Progenitor cell of endocrine pancreas (in vitro differentiated cells): ENCODE measurements at regions not wholly inside any gene's neighbourhood (a gene's known extent, or its start where the extent isn't known, plus 50 kb on each side); places are given as distances from the start of the nearest gene placed in this dataset.

Source experiments
- DNase-seq: peaks from one replicate; pipeline ENCODE4 v3.0.0; 2021; ENCODE audit warnings: low spot score; ENCODE audit not compliant: unreplicated experiment
- H3K27ac Mint-ChIP-seq: 2 replicates; pipeline ENCODE4 v1.8.0; 2021; ENCODE audit warnings: mild to moderate bottlenecking, moderate library complexity, mixed read lengths
- H3K27me3 Mint-ChIP-seq: 2 replicates; pipeline ENCODE4 v1.8.0; 2021; ENCODE audit warnings: mixed read lengths
- H3K36me3 Mint-ChIP-seq: 2 replicates; pipeline ENCODE4 v1.8.0; 2022; ENCODE audit warnings: mixed read lengths; ENCODE audit not compliant: insufficient read depth
- H3K4me1 Mint-ChIP-seq: 2 replicates; pipeline ENCODE4 v1.8.0; 2021; ENCODE audit warnings: low read depth, mixed read lengths
- H3K4me3 Mint-ChIP-seq: 2 replicates; pipeline ENCODE4 v1.8.0; 2021; ENCODE audit warnings: low read depth, mild to moderate bottlenecking, moderate library complexity, mixed read lengths
- H3K9me3 Mint-ChIP-seq: 2 replicates; pipeline ENCODE4 v1.8.0; 2021; ENCODE audit warnings: low read depth, mixed read lengths
- TF ChIP-seq, protein P1 (sequence below): fragments of 200-600 bp; sonication (generic); IDR thresholded peaks from one replicate; pipeline ENCODE4 v1.5.0; 2021; ENCODE audit warnings: antibody characterized with exemption, mild to moderate bottlenecking; ENCODE audit not compliant: unreplicated experiment

- no peak overlapping the region for H3K27ac Mint-ChIP-seq
- no peaks in the 10 kb centered on the region for H3K36me3 Mint-ChIP-seq
- no peak for DNase-seq
- peaks cover 15% of the 10 kb centered on the region for H3K4me1 Mint-ChIP-seq
- TF ChIP-seq, protein P1, sequence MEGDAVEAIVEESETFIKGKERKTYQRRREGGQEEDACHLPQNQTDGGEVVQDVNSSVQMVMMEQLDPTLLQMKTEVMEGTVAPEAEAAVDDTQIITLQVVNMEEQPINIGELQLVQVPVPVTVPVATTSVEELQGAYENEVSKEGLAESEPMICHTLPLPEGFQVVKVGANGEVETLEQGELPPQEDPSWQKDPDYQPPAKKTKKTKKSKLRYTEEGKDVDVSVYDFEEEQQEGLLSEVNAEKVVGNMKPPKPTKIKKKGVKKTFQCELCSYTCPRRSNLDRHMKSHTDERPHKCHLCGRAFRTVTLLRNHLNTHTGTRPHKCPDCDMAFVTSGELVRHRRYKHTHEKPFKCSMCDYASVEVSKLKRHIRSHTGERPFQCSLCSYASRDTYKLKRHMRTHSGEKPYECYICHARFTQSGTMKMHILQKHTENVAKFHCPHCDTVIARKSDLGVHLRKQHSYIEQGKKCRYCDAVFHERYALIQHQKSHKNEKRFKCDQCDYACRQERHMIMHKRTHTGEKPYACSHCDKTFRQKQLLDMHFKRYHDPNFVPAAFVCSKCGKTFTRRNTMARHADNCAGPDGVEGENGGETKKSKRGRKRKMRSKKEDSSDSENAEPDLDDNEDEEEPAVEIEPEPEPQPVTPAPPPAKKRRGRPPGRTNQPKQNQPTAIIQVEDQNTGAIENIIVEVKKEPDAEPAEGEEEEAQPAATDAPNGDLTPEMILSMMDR: no peak
- H3K4me3 Mint-ChIP-seq: no peak overlapping the region
- no peaks in the 10 kb centered on the region for H3K9me3 Mint-ChIP-seq
- peaks cover 4% of the 10 kb centered on the region for H3K27me3 Mint-ChIP-seq
These were observed 323.9 kb upstream of the GBE1 start for GRCh38 chr3:82085356-82085755.

DNA sequence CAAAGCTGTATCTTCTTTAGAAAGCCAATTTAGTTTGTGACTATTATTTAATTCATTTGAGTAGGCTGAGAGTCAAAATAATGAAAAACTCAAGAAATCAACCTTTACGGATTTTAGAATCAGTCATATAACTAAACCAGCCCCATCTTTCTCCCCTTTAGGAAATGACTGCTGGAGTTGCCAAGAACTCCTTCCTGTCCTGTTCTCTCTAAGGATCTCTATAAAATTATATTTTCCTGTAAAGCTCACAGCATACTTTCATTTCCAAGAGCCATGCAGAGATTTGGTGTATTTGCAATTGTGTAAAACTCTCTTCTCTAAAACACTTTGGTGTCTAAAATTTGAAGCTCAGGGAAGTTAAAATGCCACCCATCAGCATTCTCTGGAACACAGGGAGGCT lies 323.4 kb upstream of the GBE1 start:
- peaks cover 4% of the 10 kb centered on the region for H3K27me3 Mint-ChIP-seq
- TF ChIP-seq, protein P1: no peak
- H3K4me1 Mint-ChIP-seq: peaks cover 15% of the 10 kb centered on the region
- no peaks in the 10 kb centered on the region for H3K9me3 Mint-ChIP-seq
- no peak overlapping the region for H3K27ac Mint-ChIP-seq
- H3K4me3 Mint-ChIP-seq: no peak overlapping the region
- DNase-seq: no peak
- no peaks in the 10 kb centered on the region for H3K36me3 Mint-ChIP-seq

DNA sequence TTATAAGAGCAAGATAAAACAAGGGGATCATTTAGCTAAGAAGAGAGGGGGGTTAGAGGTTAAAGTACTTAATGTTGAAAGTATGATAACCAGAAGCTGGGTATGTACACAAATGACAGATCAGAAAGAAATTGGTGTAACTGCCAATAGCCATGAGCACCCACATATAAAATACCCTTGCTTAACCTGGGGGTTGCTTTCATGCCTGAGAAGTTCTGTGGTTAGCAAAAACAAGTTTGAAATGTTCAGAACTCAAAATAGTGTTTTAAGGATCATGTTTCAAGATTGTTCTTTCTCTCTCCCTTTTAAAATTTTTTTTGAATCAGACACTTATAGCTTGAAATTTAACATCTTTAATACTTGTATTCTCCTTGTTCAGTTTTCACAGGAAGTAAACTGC lies 321.4 kb upstream of the GBE1 start:
- no peak overlapping the region for H3K27ac Mint-ChIP-seq
- H3K9me3 Mint-ChIP-seq: no peaks in the 10 kb centered on the region
- no peak overlapping the region for H3K4me3 Mint-ChIP-seq
- H3K4me1 Mint-ChIP-seq: peaks cover 15% of the 10 kb centered on the region
- TF ChIP-seq, protein P1: no peak
- no peaks in the 10 kb centered on the region for H3K36me3 Mint-ChIP-seq
- DNase-seq: no peak
- H3K27me3 Mint-ChIP-seq: peaks cover 4% of the 10 kb centered on the region

GRCh38 chr3:82081351-82081750 lies 319.9 kb upstream of the GBE1 start:
- no peaks in the 10 kb centered on the region for H3K36me3 Mint-ChIP-seq
- H3K27me3 Mint-ChIP-seq: peaks cover 4% of the 10 kb centered on the region
- TF ChIP-seq, protein P1: no peak

DNA sequence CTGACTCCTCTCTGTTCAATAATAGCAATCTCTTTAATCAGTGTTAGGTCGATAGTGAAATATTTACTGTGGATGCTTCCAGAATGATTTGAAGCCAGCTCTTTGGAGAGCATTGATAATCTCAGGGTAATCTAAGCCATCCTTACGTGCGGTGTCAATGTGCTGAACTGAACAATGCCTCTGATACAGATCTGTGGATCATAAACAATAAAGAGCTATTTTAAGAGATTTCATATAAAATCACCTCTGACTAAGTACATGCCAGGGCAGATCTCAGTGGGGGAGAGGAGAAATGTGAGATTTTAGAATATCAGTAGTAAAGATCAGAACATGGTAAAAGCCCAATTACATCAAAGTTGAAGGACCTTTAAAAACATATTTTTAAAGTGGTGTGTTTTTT lies 319.3 kb upstream of the GBE1 start:
- H3K4me1 Mint-ChIP-seq: peaks cover 15% of the 10 kb centered on the region
- H3K4me3 Mint-ChIP-seq: no peak overlapping the region
- H3K36me3 Mint-ChIP-seq: no peaks in the 10 kb centered on the region
- TF ChIP-seq, protein P1: no peak
- H3K9me3 Mint-ChIP-seq: no peaks in the 10 kb centered on the region
- no peak overlapping the region for H3K27ac Mint-ChIP-seq
- H3K27me3 Mint-ChIP-seq: peaks cover 4% of the 10 kb centered on the region
- no peak for DNase-seq

More at GRCh38 chr3:82081351-82081750, 319.9 kb upstream of the GBE1 start:
- no peak for DNase-seq
- H3K9me3 Mint-ChIP-seq: no peaks in the 10 kb centered on the region
- H3K4me3 Mint-ChIP-seq: no peak overlapping the region
- H3K27ac Mint-ChIP-seq: no peak overlapping the region
- H3K4me1 Mint-ChIP-seq: peaks cover 15% of the 10 kb centered on the region
